ENCODE measurements at regions not wholly inside any gene's neighbourhood (a gene's known extent, or its start where the extent isn't known, plus 50 kb on each side); places are given as distances from the start of the nearest gene placed in this dataset.
A peak's percentile ranks its signal among the peaks of the same experiment; 100 is the strongest.

DNA sequence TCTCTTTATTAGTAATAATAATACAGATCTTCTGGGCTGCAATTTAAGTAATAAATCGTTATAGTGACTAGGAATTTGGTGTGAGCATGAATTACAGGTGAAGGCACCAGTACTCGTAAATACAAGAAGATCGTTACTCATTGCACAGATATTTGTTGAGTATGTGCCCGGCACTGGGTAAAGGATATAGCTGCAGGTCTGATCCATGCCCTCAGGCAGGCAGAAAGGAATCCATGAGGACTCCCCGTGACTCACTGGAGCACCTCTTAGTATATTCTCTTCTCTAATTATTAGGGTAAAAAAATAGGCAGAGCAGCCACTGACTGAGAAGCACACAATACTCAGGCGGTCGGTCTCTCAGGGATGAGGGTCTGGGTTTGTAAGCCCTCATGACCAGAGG, 868.3 kb downstream of the RAB28 start:
- BruUV-seq (replicated peaks), result no TSS peak
- H3K36me3 ChIP-seq (ENCODE audit: control insufficient read depth in 1 of 2, insufficient read depth in 2 of 2, low read length in 2 of 2), result no peaks in the 10 kb centered on the region
- no peaks in the 10 kb centered on the region for H3K9me2 ChIP-seq (ENCODE audit: insufficient read depth)
- POLR2A ChIA-PET, result no interaction called here
- no peaks in the 10 kb centered on the region for H4K20me1 ChIP-seq (ENCODE audit: insufficient read depth)
- peaks cover 6 to 36% of the 10 kb centered on the region in 2 experiments for H3K4me1 ChIP-seq (ENCODE audit: control insufficient read depth in 1 of 2, insufficient read depth in 2 of 2, low read length in 2 of 2)
- intact Hi-C loops (cut with micrococcal nuclease), result no loop called here
- no peak overlapping the region for H3K9ac ChIP-seq (ENCODE audit: low read length)
- DNase-seq (ENCODE audit: low read depth, low spot score), result no peak
- RAD21 ChIA-PET (ENCODE audit: low non-redundant PET in 1 of 2, low total read pairs in 2 of 2, uncharacterized antibody in 2 of 2, unreplicated experiment in 2 of 2), result interaction anchor here in 1 of 2 experiments (1.0 kb wide), 1 partner anchor 17 kb away, joined by 3 read pairs; no protein-coding TSS in a partner anchor
- peak; percentile 46 for TF ChIP-seq FOSL1 (IDR thresholded peaks at IDR 0.05; ENCODE audit: low read depth)
- no peak for TF ChIP-seq RAD21 (IDR thresholded peaks at IDR 0.05; ENCODE audit: low read depth)
- TF ChIP-seq JUND (IDR thresholded peaks at IDR 0.05), result peak; percentile 38
- H3K9me3 ChIP-seq (ENCODE audit: control insufficient read depth in 1 of 2, insufficient read depth in 1 of 2, low read depth in 1 of 2, low read length in 2 of 2), result no peaks in the 10 kb centered on the region
- H3K4me2 ChIP-seq (ENCODE audit: low read length), result peak overlapping the region; percentile 21
- H3K27me3 ChIP-seq (ENCODE audit: insufficient read depth, low read length), result no peaks in the 10 kb centered on the region
- H3K79me2 ChIP-seq (ENCODE audit: insufficient read depth, low read length), result no peaks in the 10 kb centered on the region
- CTCF ChIA-PET, result interaction anchor here (1.6 kb wide), 1 partner anchor 17 kb away, joined by 6 read pairs; no protein-coding TSS in a partner anchor
- no peak overlapping the region for H3K4me3 ChIP-seq (replicated peaks in 1 of 2; ENCODE audit: low read depth in 1 of 2, low read length in 2 of 2)
- no peak overlapping the region for H3K27ac ChIP-seq (ENCODE audit: low read depth, low read length)
- ATAC-seq, result peak; percentile 40; the same call in 1 of the 2 replicates
- H2AFZ ChIP-seq (ENCODE audit: low read depth, low read length, poor library complexity, severe bottlenecking), result no peak overlapping the region

DNA sequence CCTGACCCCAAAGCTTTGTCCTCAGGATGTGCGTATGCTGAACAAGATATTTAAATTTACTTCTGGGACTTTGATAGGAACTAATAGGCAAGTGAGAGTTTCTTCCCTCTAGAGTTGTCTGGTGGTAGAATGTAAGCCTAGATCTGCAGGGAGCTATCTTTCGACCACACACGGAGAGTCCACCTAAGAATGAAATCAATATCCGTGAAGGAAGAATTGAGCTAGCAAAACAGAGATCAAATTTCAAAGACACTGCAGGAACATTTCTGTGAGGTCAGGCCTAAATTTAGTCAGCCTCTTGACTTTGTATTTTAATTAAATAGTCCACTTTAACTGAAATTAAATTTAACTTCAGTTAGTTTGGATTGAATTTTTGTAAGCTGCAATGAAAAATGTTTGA, 871.3 kb downstream of the RAB28 start:
- intact Hi-C loops (cut with micrococcal nuclease), result no loop called here
- H3K4me3 ChIP-seq (replicated peaks in 1 of 2; ENCODE audit: low read depth in 1 of 2, low read length in 2 of 2), result no peak overlapping the region
- H3K36me3 ChIP-seq (ENCODE audit: control insufficient read depth in 1 of 2, insufficient read depth in 2 of 2, low read length in 2 of 2), result no peaks in the 10 kb centered on the region
- no peak overlapping the region for H2AFZ ChIP-seq (ENCODE audit: low read depth, low read length, poor library complexity, severe bottlenecking)
- RAD21 ChIA-PET (ENCODE audit: low non-redundant PET in 1 of 2, low total read pairs in 2 of 2, uncharacterized antibody in 2 of 2, unreplicated experiment in 2 of 2), result no interaction called here
- no peaks in the 10 kb centered on the region for H3K9me2 ChIP-seq (ENCODE audit: insufficient read depth)
- ATAC-seq (no peak), DNase-seq (ENCODE audit: low read depth, low spot score) (no peak)
- no peak overlapping the region for H3K27ac ChIP-seq (ENCODE audit: low read depth, low read length)
- CTCF ChIA-PET, result no interaction called here
- no peaks in the 10 kb centered on the region for H3K79me2 ChIP-seq (ENCODE audit: insufficient read depth, low read length)
- no TSS peak for BruUV-seq (replicated peaks)
- no peak overlapping the region for H3K9ac ChIP-seq (ENCODE audit: low read length)
- no peaks in the 10 kb centered on the region for H3K27me3 ChIP-seq (ENCODE audit: insufficient read depth, low read length)
- no peaks in the 10 kb centered on the region for H3K9me3 ChIP-seq (ENCODE audit: control insufficient read depth in 1 of 2, insufficient read depth in 1 of 2, low read depth in 1 of 2, low read length in 2 of 2)
- H3K4me2 ChIP-seq (ENCODE audit: low read length), result peak overlapping the region; percentile 18
- POLR2A ChIA-PET, result no interaction called here
- H4K20me1 ChIP-seq (ENCODE audit: insufficient read depth), result no peaks in the 10 kb centered on the region
- TF ChIP-seq ZFX (IDR thresholded peaks at IDR 0.05) (no peak), EZH2 (IDR thresholded peaks at IDR 0.05) (no peak), EGR1 (IDR thresholded peaks at IDR 0.05; ENCODE audit: low read depth) (no peak), TCF7L2 (IDR thresholded peaks at IDR 0.05; ENCODE audit: borderline replicate concordance, extremely low read depth, insufficient read depth, insufficient read length) (peak; percentile 16), FOSL1 (IDR thresholded peaks at IDR 0.05; ENCODE audit: low read depth) (peak; percentile 44), SRF (IDR thresholded peaks at IDR 0.05; ENCODE audit: low read depth) (no peak), POLR2AphosphoS5 (IDR thresholded peaks at IDR 0.05; ENCODE audit: low read depth, low read length) (no peak), JUND (IDR thresholded peaks at IDR 0.05) (peak; percentile 13; the same call in 1 of the 2 replicates), RAD21 (IDR thresholded peaks at IDR 0.05; ENCODE audit: low read depth) (no peak), SIN3A (IDR thresholded peaks at IDR 0.05; ENCODE audit: low read depth) (no peak), CBX3 (IDR thresholded peaks at IDR 0.05; ENCODE audit: low read depth) (no peak), POLR2A (IDR thresholded peaks at IDR 0.05; ENCODE audit: borderline replicate concordance, extremely low read depth, insufficient read depth, insufficient read length) (no peak), SP1 (IDR thresholded peaks at IDR 0.05; ENCODE audit: low read depth) (0 out of 2 replicates have a peak, but pooled peaks have one; percentile 24)
- TF ChIP-seq, protein P1, sequence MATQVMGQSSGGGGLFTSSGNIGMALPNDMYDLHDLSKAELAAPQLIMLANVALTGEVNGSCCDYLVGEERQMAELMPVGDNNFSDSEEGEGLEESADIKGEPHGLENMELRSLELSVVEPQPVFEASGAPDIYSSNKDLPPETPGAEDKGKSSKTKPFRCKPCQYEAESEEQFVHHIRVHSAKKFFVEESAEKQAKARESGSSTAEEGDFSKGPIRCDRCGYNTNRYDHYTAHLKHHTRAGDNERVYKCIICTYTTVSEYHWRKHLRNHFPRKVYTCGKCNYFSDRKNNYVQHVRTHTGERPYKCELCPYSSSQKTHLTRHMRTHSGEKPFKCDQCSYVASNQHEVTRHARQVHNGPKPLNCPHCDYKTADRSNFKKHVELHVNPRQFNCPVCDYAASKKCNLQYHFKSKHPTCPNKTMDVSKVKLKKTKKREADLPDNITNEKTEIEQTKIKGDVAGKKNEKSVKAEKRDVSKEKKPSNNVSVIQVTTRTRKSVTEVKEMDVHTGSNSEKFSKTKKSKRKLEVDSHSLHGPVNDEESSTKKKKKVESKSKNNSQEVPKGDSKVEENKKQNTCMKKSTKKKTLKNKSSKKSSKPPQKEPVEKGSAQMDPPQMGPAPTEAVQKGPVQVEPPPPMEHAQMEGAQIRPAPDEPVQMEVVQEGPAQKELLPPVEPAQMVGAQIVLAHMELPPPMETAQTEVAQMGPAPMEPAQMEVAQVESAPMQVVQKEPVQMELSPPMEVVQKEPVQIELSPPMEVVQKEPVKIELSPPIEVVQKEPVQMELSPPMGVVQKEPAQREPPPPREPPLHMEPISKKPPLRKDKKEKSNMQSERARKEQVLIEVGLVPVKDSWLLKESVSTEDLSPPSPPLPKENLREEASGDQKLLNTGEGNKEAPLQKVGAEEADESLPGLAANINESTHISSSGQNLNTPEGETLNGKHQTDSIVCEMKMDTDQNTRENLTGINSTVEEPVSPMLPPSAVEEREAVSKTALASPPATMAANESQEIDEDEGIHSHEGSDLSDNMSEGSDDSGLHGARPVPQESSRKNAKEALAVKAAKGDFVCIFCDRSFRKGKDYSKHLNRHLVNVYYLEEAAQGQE (IDR thresholded peaks at IDR 0.05; ENCODE audit: low read depth), result no peak
- peaks cover 6 to 36% of the 10 kb centered on the region in 2 experiments for H3K4me1 ChIP-seq (ENCODE audit: control insufficient read depth in 1 of 2, insufficient read depth in 2 of 2, low read length in 2 of 2)
